ENCODE measurements at regions not wholly inside any gene's neighbourhood (a gene's known extent, or its start where the extent isn't known, plus 50 kb on each side); places are given as distances from the start of the nearest gene placed in this dataset.

DNA sequence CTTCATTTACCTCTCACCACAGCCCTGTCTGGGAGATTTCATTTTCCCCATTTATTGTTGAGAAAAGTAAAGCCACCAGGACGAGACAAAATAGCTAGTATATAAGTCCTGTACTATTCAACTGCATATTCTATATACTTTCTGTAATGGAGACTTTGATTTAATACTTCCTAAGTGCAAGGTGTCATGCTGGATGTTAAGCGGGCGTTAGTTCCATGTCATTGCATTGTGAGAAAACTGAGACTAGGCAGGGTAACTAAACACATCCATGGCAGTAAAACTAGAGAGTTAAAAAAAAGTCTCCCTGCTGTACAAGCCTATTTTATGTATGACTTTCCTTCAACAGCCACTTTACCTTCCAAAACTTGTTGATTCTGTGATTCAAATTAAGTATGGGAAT lies 969.6 kb downstream of the STIM2 start:
- no peak for TF ChIP-seq POLR2A (IDR thresholded peaks at IDR 0.05)
- TF ChIP-seq, protein P1, sequence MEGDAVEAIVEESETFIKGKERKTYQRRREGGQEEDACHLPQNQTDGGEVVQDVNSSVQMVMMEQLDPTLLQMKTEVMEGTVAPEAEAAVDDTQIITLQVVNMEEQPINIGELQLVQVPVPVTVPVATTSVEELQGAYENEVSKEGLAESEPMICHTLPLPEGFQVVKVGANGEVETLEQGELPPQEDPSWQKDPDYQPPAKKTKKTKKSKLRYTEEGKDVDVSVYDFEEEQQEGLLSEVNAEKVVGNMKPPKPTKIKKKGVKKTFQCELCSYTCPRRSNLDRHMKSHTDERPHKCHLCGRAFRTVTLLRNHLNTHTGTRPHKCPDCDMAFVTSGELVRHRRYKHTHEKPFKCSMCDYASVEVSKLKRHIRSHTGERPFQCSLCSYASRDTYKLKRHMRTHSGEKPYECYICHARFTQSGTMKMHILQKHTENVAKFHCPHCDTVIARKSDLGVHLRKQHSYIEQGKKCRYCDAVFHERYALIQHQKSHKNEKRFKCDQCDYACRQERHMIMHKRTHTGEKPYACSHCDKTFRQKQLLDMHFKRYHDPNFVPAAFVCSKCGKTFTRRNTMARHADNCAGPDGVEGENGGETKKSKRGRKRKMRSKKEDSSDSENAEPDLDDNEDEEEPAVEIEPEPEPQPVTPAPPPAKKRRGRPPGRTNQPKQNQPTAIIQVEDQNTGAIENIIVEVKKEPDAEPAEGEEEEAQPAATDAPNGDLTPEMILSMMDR (IDR thresholded peaks at IDR 0.05): no peak

Data from body of pancreas (tissue), 4 donors.